ENCODE measurements at regions not wholly inside any gene's neighbourhood (a gene's known extent, or its start where the extent isn't known, plus 50 kb on each side); places are given as distances from the start of the nearest gene placed in this dataset.
A peak's percentile ranks its signal among the peaks of the same experiment; 100 is the strongest.

DNA sequence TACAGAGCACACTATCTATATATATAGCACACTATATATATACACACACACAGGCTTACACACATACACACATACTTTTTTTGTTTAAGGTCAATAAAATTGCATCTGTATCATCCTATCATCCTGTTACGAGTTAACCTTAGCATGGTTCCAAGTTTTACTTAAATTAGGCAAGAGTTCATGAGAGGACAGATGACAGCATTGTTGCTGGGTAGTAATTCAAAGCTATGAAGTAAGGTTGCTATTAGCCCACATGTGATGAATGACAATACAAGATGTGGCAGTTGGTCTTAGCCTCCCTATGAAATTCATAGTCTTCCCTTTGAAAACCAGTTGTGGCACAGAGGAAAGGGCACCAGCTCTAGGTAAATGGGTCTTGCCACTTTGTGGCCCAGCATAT, 438.1 kb downstream of the ACTL7B start:
- DNase-seq (ENCODE audit: low read depth), result no peak
- no peak overlapping the region for H3K4me3 ChIP-seq (ENCODE audit: low read depth, low read length)
- TF ChIP-seq MYC (IDR thresholded peaks at IDR 0.05; ENCODE audit: low read depth, low read length), result no peak
- TF ChIP-seq, protein P1, sequence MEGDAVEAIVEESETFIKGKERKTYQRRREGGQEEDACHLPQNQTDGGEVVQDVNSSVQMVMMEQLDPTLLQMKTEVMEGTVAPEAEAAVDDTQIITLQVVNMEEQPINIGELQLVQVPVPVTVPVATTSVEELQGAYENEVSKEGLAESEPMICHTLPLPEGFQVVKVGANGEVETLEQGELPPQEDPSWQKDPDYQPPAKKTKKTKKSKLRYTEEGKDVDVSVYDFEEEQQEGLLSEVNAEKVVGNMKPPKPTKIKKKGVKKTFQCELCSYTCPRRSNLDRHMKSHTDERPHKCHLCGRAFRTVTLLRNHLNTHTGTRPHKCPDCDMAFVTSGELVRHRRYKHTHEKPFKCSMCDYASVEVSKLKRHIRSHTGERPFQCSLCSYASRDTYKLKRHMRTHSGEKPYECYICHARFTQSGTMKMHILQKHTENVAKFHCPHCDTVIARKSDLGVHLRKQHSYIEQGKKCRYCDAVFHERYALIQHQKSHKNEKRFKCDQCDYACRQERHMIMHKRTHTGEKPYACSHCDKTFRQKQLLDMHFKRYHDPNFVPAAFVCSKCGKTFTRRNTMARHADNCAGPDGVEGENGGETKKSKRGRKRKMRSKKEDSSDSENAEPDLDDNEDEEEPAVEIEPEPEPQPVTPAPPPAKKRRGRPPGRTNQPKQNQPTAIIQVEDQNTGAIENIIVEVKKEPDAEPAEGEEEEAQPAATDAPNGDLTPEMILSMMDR (IDR thresholded peaks at IDR 0.05; ENCODE audit: low read depth, low read length), result no peak
- TF ChIP-seq, protein P2, sequence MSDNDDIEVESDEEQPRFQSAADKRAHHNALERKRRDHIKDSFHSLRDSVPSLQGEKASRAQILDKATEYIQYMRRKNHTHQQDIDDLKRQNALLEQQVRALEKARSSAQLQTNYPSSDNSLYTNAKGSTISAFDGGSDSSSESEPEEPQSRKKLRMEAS (IDR thresholded peaks at IDR 0.05; ENCODE audit: low read depth, low read length), result no peak
- TF ChIP-seq POLR2A (IDR thresholded peaks at IDR 0.05; ENCODE audit: extremely low read depth, insufficient read length), result no peak

- TF ChIP-seq, protein P2 (IDR thresholded peaks at IDR 0.05; ENCODE audit: low read depth, low read length), result no peak
- TF ChIP-seq, protein P1 (IDR thresholded peaks at IDR 0.05; ENCODE audit: low read depth, low read length), result no peak
- TF ChIP-seq POLR2A (IDR thresholded peaks at IDR 0.05; ENCODE audit: extremely low read depth, insufficient read length) (no peak), MYC (IDR thresholded peaks at IDR 0.05; ENCODE audit: low read depth, low read length) (no peak)
- DNase-seq (ENCODE audit: low read depth), result no peak
Measured at GRCh38 chr9:108417312-108417711, 438.5 kb downstream of the ACTL7B start.

DNA sequence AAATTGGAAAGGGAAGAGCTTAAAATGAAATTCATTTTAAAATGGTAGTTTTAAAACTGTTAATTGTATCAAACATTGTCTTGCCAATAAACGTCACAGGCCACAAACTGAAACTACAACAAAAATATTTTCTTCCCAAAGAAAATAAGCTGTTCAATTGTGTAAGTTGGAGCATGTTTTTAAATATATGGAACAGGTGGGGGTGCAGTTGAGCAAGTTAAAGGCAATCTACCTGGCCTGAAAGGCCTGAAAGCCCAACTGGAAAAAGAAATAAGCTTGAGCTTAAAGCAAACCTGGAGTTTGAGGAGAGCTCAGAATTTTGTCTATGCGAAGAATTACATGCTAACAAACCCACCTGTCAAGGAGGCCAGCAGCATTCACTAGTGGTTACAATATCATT, 439.5 kb downstream of the ACTL7B start:
- DNase-seq (ENCODE audit: low read depth), result peak; percentile 8
- TF ChIP-seq, protein P2 (IDR thresholded peaks at IDR 0.05; ENCODE audit: low read depth, low read length), result no peak
- TF ChIP-seq POLR2A (IDR thresholded peaks at IDR 0.05; ENCODE audit: extremely low read depth, insufficient read length), result no peak
- no peak overlapping the region for H3K4me3 ChIP-seq (ENCODE audit: low read depth, low read length)

More at GRCh38 chr9:108417312-108417711, 438.5 kb downstream of the ACTL7B start:
- H3K4me3 ChIP-seq (ENCODE audit: low read depth, low read length), result no peak overlapping the region

GRCh38 chr9:108413809-108414208, 442.0 kb downstream of the ACTL7B start:
- TF ChIP-seq POLR2A (IDR thresholded peaks at IDR 0.05; ENCODE audit: extremely low read depth, insufficient read length), result no peak
- TF ChIP-seq, protein P1 (IDR thresholded peaks at IDR 0.05; ENCODE audit: low read depth, low read length), result no peak
- TF ChIP-seq, protein P2 (IDR thresholded peaks at IDR 0.05; ENCODE audit: low read depth, low read length), result no peak
- no peak for DNase-seq (ENCODE audit: low read depth)
- H3K4me3 ChIP-seq (ENCODE audit: low read depth, low read length), result no peak overlapping the region

GRCh38 chr9:108412755-108413154, 443.0 kb downstream of the ACTL7B start:
- peak; percentile 42 for DNase-seq (ENCODE audit: low read depth)
- no peak for TF ChIP-seq MYC (IDR thresholded peaks at IDR 0.05; ENCODE audit: low read depth, low read length)
- TF ChIP-seq, protein P2 (IDR thresholded peaks at IDR 0.05; ENCODE audit: low read depth, low read length), result no peak
- TF ChIP-seq POLR2A (IDR thresholded peaks at IDR 0.05; ENCODE audit: extremely low read depth, insufficient read length), result no peak
- TF ChIP-seq, protein P1 (IDR thresholded peaks at IDR 0.05; ENCODE audit: low read depth, low read length), result no peak
- H3K4me3 ChIP-seq (ENCODE audit: low read depth, low read length), result no peak overlapping the region

DNA sequence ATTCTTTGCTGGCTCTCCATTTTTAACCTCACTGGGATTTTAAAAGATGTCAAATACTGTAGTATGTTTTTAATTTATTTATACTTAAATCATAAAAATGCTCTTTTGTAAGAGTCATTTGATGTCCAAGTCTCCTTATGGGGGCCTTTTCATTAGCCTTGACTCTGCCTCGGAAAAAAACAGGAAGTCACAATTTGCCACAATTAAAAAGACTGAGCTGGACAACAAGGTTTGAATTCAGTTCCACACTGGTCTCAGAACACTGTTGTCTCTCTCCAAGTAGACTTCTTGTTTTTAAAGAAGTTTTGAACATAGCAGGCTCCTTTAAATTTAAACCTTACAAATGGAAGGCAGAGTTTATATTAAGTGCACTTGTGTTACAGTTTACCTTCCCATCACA, 444.2 kb downstream of the ACTL7B start:
- TF ChIP-seq POLR2A (IDR thresholded peaks at IDR 0.05; ENCODE audit: extremely low read depth, insufficient read length) (no peak), MYC (IDR thresholded peaks at IDR 0.05; ENCODE audit: low read depth, low read length) (no peak)
- TF ChIP-seq, protein P2 (IDR thresholded peaks at IDR 0.05; ENCODE audit: low read depth, low read length), result no peak
- TF ChIP-seq, protein P1 (IDR thresholded peaks at IDR 0.05; ENCODE audit: low read depth, low read length), result no peak
- DNase-seq (ENCODE audit: low read depth), result peak; percentile 25
- H3K4me3 ChIP-seq (ENCODE audit: low read depth, low read length), result no peak overlapping the region
